ENCODE measurements at regions not wholly inside any gene's neighbourhood (a gene's known extent, or its start where the extent isn't known, plus 50 kb on each side); places are given as distances from the start of the nearest gene placed in this dataset.

DNA sequence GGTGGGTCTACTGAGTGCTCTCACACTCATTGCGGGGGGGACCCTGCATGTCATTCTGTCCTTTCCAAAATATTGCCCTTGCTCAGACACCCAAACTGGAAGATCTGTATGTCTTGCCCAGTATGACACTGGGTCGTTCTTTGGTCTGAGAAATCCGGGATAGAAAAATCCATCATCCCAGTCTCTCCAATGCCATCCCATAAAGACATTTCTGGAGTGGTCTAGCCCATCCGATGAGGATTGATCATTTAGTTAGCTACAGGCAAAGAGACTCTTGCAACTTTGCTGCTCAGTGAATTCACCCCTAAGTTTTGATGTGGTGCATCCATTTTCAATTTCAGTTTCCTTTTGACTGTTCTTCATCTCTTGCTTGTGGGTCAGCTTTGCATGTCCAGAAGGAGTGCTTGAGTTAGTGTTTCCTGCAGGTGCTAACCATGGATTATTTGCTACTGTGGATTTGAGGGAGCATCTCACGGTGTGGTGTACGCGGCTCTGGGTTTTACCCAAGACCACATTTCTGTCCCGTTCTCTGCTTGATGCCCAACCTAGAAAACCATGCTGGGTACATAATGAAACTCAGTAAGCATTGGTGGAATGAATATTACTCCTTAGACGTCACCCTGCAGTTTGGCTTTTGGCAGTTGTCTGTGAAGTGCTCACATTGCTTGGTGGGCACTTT is 247.0 kb upstream of the MKI67 start (continued):
- TF ChIP-seq, protein P1, sequence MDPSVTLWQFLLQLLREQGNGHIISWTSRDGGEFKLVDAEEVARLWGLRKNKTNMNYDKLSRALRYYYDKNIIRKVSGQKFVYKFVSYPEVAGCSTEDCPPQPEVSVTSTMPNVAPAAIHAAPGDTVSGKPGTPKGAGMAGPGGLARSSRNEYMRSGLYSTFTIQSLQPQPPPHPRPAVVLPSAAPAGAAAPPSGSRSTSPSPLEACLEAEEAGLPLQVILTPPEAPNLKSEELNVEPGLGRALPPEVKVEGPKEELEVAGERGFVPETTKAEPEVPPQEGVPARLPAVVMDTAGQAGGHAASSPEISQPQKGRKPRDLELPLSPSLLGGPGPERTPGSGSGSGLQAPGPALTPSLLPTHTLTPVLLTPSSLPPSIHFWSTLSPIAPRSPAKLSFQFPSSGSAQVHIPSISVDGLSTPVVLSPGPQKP (CRISPR knock-in tag; IDR thresholded peaks at IDR 0.05): no peak
- TF ChIP-seq, protein P2, sequence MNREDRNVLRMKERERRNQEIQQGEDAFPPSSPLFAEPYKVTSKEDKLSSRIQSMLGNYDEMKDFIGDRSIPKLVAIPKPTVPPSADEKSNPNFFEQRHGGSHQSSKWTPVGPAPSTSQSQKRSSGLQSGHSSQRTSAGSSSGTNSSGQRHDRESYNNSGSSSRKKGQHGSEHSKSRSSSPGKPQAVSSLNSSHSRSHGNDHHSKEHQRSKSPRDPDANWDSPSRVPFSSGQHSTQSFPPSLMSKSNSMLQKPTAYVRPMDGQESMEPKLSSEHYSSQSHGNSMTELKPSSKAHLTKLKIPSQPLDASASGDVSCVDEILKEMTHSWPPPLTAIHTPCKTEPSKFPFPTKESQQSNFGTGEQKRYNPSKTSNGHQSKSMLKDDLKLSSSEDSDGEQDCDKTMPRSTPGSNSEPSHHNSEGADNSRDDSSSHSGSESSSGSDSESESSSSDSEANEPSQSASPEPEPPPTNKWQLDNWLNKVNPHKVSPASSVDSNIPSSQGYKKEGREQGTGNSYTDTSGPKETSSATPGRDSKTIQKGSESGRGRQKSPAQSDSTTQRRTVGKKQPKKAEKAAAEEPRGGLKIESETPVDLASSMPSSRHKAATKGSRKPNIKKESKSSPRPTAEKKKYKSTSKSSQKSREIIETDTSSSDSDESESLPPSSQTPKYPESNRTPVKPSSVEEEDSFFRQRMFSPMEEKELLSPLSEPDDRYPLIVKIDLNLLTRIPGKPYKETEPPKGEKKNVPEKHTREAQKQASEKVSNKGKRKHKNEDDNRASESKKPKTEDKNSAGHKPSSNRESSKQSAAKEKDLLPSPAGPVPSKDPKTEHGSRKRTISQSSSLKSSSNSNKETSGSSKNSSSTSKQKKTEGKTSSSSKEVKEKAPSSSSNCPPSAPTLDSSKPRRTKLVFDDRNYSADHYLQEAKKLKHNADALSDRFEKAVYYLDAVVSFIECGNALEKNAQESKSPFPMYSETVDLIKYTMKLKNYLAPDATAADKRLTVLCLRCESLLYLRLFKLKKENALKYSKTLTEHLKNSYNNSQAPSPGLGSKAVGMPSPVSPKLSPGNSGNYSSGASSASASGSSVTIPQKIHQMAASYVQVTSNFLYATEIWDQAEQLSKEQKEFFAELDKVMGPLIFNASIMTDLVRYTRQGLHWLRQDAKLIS (CRISPR knock-in tag; IDR thresholded peaks at IDR 0.05): no peak

DNA sequence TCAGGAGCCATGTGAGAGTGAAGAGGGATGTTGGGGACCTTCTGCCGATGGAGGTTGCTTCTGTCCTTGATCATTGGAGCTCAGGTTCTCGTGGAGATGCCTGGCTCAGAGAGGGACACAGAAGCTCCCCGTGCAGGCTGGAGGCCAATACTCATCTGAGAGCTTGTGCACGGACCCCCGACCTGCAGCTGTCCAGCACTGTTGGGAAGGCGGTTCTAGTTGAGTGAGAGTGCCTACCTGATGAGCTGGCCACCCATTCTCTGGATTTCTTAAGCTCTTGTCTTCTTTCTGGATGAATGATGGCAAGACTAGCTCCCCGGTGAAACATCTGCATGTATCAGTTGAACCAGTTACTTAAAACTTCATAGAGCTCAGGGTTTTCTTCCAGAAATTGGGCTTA is 247.6 kb upstream of the MKI67 start:
- BruUV-seq (replicated peaks): no TSS peak
- no peaks in the 10 kb centered on the region for H3K9me1 ChIP-seq (ENCODE audit: control insufficient read depth, insufficient read depth, low read length)
- 0% methylated on average over 6 of the region's 7 CpGs for WGBS (ENCODE audit: insufficient coverage, low coverage, missing lambda C conversion rate)
- DNase-seq (ENCODE audit: extremely low read depth in 1 of 4, low spot score in 3 of 4) (no peak), ATAC-seq (no peak), FAIRE-seq (no peak)
- CTCF ChIA-PET (ENCODE audit: low intra/inter-chr PET ratio): no interaction called here
- no peak overlapping the region for H3K4me3 ChIP-seq
- no peaks in the 10 kb centered on the region for H4K20me1 ChIP-seq (replicated peaks; ENCODE audit: control insufficient read depth, insufficient read depth, low read length)
- no peaks in the 10 kb centered on the region for H3K9me3 ChIP-seq (replicated peaks; ENCODE audit: control insufficient read depth, insufficient read depth, low read depth, low read length)
- H3K27me3 ChIP-seq (ENCODE audit: control insufficient read depth in 2 of 2, insufficient read depth in 2 of 2, low read length in 2 of 2): peaks cover 0 to 10% of the 10 kb centered on the region in 2 experiments; a peak in 3 of 5 replicates
- no peak overlapping the region for H3K9ac ChIP-seq (ENCODE audit: insufficient read depth in 1 of 2, low read depth in 2 of 2, low read length in 2 of 2)
- no peak overlapping the region for H2AFZ ChIP-seq (ENCODE audit: low read depth, low read length)
- no peaks in the 10 kb centered on the region for H3K4me1 ChIP-seq (replicated peaks in 1 of 2; ENCODE audit: control insufficient read depth in 2 of 2, insufficient read depth in 2 of 2, low read length in 2 of 2)
- H3K27ac ChIP-seq (ENCODE audit: extremely low read depth, low read depth, low read length): no peak overlapping the region
- no peak for TF ChIP-seq TEAD1 (CRISPR knock-in tag; IDR thresholded peaks at IDR 0.05)
- POLR2A ChIA-PET: interaction anchor here (0.6 to 0.8 kb wide), 3 partner anchors 12 to 177 kb away, joined by 3 to 5 read pairs (median 3); no protein-coding TSS in a partner anchor
- in situ Hi-C loops (cut with MboI): no loop called here
- H3K79me2 ChIP-seq (ENCODE audit: control insufficient read depth, insufficient read depth, low read length): no peaks in the 10 kb centered on the region
- intact Hi-C loops (cut with micrococcal nuclease): no loop called here
- no peaks in the 10 kb centered on the region for H3K36me3 ChIP-seq (ENCODE audit: control insufficient read depth, insufficient read depth, low read length)
- H3K4me2 ChIP-seq (ENCODE audit: insufficient read depth, low read length): no peak overlapping the region

All from K562 (cell line).